K562 (cell line): ENCODE measurements at regions not wholly inside any gene's neighbourhood (a gene's known extent, or its start where the extent isn't known, plus 50 kb on each side); places are given as distances from the start of the nearest gene placed in this dataset.
A peak's percentile ranks its signal among the peaks of the same experiment; 100 is the strongest.

Experiments used
- POLR2A ChIP-seq: fragments of 450-650 bp; conservative IDR thresholded peaks from 2 replicates; pipeline ENCODE4 v1.6.1; 2016
- RAD21 ChIP-seq, 2 experiments: fragments of 250-450 bp in 1 of 2; fragments of 450-650 bp in 1 of 2; sonication (Bioruptor Pico) in 1 of 2; formaldehyde crosslinking in 1 of 2; IDR thresholded peaks in 1 of 2; conservative IDR thresholded peaks in 1 of 2; 2 replicates each; pipeline versions ENCODE4 v1.4.0 to v1.8.0; 2020 to 2022; ENCODE audit warnings: mild to moderate bottlenecking in 2 of 2, moderate library complexity in 1 of 2
- TAF1 ChIP-seq: IDR thresholded peaks from 2 replicates; pipeline ENCODE4 v1.6.1; 2011; ENCODE audit warnings: mild to moderate bottlenecking, low read length, moderate library complexity; ENCODE audit not compliant: insufficient read depth, control insufficient read depth, severe bottlenecking; ENCODE audit errors: extremely low read depth
- THRAP3 ChIP-seq: fragments of 450-650 bp; IDR thresholded peaks from 2 replicates; pipeline ENCODE4 v1.6.1; 2016; ENCODE audit warnings: mild to moderate bottlenecking, inconsistent platforms, borderline replicate concordance
- TF ChIP-seq, protein P1 (sequence below), 3 experiments: IDR thresholded peaks in 2 of 3; conservative IDR thresholded peaks in 1 of 3; 2 replicates each; pipeline ENCODE4 v1.5.1; 2011 to 2012; ENCODE audit warnings: low read length in 3 of 3, mild to moderate bottlenecking in 3 of 3, control low read depth in 2 of 3, improper control_type of control experiment in 1 of 3, inconsistent platforms in 1 of 3, low read depth in 1 of 3, mixed read lengths in 1 of 3, moderate library complexity in 1 of 3; ENCODE audit not compliant: insufficient read depth in 2 of 3
- TF ChIP-seq, protein P2 (sequence below): fragments of 450-650 bp; formaldehyde crosslinking; IDR thresholded peaks from 2 replicates; pipeline ENCODE4 v1.4.0; 2020; ENCODE audit warnings: mild to moderate bottlenecking, moderate library complexity
- TF ChIP-seq, protein P3 (sequence below): sonication (generic); formaldehyde crosslinking; IDR thresholded peaks from 2 replicates; pipeline ENCODE4 v1.8.1; 2023; ENCODE audit warnings: mild to moderate bottlenecking, missing genetic modification reagents, moderate library complexity

DNA sequence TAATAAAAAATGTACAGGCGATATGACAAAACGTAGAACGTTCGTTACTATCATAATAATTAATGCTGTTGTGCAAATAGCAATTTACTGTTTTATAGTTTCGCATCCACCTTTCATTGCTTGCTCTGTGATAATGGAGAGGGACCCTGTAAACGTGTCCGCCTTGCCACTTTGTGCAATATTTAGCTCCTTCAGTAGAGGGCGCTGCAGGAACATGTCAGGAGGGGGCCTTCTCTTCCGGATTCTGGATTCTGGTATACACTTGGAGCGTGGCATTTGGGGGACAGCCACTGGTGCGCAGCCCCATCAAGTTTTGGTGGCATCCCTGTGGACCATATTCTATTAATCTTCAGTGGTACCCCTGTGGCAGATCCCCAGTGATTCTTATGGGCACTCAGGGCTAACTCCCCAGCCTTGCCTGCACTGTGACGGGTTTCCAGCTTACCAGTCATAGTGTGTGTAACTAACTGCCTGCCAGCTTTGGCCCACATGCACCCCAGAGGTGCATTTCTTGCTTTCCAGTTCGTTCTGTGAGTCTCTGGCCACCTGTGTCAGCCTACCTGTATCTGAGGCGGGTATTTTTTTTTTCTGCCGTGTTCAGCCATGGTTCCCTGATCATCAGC lies 140.3 kb downstream of the CYRIA start:
- TF ChIP-seq, protein P1, sequence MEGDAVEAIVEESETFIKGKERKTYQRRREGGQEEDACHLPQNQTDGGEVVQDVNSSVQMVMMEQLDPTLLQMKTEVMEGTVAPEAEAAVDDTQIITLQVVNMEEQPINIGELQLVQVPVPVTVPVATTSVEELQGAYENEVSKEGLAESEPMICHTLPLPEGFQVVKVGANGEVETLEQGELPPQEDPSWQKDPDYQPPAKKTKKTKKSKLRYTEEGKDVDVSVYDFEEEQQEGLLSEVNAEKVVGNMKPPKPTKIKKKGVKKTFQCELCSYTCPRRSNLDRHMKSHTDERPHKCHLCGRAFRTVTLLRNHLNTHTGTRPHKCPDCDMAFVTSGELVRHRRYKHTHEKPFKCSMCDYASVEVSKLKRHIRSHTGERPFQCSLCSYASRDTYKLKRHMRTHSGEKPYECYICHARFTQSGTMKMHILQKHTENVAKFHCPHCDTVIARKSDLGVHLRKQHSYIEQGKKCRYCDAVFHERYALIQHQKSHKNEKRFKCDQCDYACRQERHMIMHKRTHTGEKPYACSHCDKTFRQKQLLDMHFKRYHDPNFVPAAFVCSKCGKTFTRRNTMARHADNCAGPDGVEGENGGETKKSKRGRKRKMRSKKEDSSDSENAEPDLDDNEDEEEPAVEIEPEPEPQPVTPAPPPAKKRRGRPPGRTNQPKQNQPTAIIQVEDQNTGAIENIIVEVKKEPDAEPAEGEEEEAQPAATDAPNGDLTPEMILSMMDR (IDR thresholded peaks at IDR 0.05 in 2 of 3, conservative IDR thresholded peaks at IDR 0.05 in 1 of 3; ENCODE audit: insufficient read depth in 2 of 3, low read depth in 1 of 3, low read length in 3 of 3), result peak; percentile 81 to 90 (median 84)
- TF ChIP-seq THRAP3 (no peak), POLR2A (no peak), RAD21 (CRISPR knock-in tag; conservative IDR thresholded peaks at IDR 0.05 in 1 of 2, IDR thresholded peaks at IDR 0.05 in 1 of 2) (peak; percentile 78 to 82), TAF1 (no peak)
- TF ChIP-seq, protein P2, sequence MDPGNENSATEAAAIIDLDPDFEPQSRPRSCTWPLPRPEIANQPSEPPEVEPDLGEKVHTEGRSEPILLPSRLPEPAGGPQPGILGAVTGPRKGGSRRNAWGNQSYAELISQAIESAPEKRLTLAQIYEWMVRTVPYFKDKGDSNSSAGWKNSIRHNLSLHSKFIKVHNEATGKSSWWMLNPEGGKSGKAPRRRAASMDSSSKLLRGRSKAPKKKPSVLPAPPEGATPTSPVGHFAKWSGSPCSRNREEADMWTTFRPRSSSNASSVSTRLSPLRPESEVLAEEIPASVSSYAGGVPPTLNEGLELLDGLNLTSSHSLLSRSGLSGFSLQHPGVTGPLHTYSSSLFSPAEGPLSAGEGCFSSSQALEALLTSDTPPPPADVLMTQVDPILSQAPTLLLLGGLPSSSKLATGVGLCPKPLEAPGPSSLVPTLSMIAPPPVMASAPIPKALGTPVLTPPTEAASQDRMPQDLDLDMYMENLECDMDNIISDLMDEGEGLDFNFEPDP, result no peak
- TF ChIP-seq, protein P3, sequence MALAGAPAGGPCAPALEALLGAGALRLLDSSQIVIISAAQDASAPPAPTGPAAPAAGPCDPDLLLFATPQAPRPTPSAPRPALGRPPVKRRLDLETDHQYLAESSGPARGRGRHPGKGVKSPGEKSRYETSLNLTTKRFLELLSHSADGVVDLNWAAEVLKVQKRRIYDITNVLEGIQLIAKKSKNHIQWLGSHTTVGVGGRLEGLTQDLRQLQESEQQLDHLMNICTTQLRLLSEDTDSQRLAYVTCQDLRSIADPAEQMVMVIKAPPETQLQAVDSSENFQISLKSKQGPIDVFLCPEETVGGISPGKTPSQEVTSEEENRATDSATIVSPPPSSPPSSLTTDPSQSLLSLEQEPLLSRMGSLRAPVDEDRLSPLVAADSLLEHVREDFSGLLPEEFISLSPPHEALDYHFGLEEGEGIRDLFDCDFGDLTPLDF, result no peak
